ENCODE measurements at regions not wholly inside any gene's neighbourhood (a gene's known extent, or its start where the extent isn't known, plus 50 kb on each side); places are given as distances from the start of the nearest gene placed in this dataset.

- WGBS, 3 donors: 61 to 71% (median 69%) methylated on average over 2 of the region's 2 CpGs
- intact Hi-C loops (cut with DNase I): no loop called here
- DNase-seq (no peak), ATAC-seq (no peak)
- Histone ChIP-seq H3K4me3 (no peak overlapping the region), H3K27me3 (ENCODE audit: insufficient read depth in 3 of 3, low read length in 2 of 3) (no peaks in the 10 kb centered on the region), H3K9me3 (no peaks in the 10 kb centered on the region), H3K36me3 (ENCODE audit: insufficient read depth in 1 of 2, low read depth in 1 of 2) (no peaks in the 10 kb centered on the region), H3K27ac (no peak overlapping the region), H3K4me1 (no peaks in the 10 kb centered on the region)
- no peak for TF ChIP-seq CTCF (IDR thresholded peaks at IDR 0.05)
These were observed 154.9 kb upstream of the EPHA5 start for GRCh38 chr4:65825116-65825753.

GRCh38 chr4:65819192-65819591 is 148.9 kb upstream of the EPHA5 start:
- Histone ChIP-seq H3K27ac (no peak overlapping the region), H3K4me3 (no peak overlapping the region), H3K27me3 (ENCODE audit: insufficient read depth in 3 of 3, low read length in 2 of 3) (no peaks in the 10 kb centered on the region), H3K4me1 (no peaks in the 10 kb centered on the region), H3K36me3 (ENCODE audit: insufficient read depth in 1 of 2, low read depth in 1 of 2) (no peaks in the 10 kb centered on the region), H3K9me3 (no peaks in the 10 kb centered on the region)
- no peak for TF ChIP-seq CTCF (IDR thresholded peaks at IDR 0.05)
- WGBS, 3 donors: 96 to 100% (median 98%) methylated on average over 1 of the region's 1 CpG
- ATAC-seq (no peak), DNase-seq (no peak)
- intact Hi-C loops (cut with DNase I): no loop called here

GRCh38 chr4:65805936-65806335 is 135.6 kb upstream of the EPHA5 start:
- intact Hi-C loops (cut with DNase I): no loop called here

GRCh38 chr4:65799513-65799912 is 129.2 kb upstream of the EPHA5 start:
- Histone ChIP-seq H3K4me1 (no peaks in the 10 kb centered on the region), H3K9me3 (no peaks in the 10 kb centered on the region), H3K4me3 (no peak overlapping the region), H3K27ac (no peak overlapping the region), H3K27me3 (ENCODE audit: insufficient read depth in 3 of 3, low read length in 2 of 3) (no peaks in the 10 kb centered on the region), H3K36me3 (ENCODE audit: insufficient read depth in 1 of 2, low read depth in 1 of 2) (no peaks in the 10 kb centered on the region)
- intact Hi-C loops (cut with DNase I): no loop called here
- WGBS, 3 donors: 84 to 89% (median 89%) methylated on average over 14 of the region's 14 CpGs
- TF ChIP-seq CTCF (IDR thresholded peaks at IDR 0.05): no peak
- DNase-seq (no peak), ATAC-seq (no peak)

More at GRCh38 chr4:65805936-65806335, 135.6 kb upstream of the EPHA5 start:
- no peak for DNase-seq
- H3K36me3 ChIP-seq (ENCODE audit: insufficient read depth in 1 of 2, low read depth in 1 of 2): no peaks in the 10 kb centered on the region
- ATAC-seq: no peak
- no peak for TF ChIP-seq CTCF (IDR thresholded peaks at IDR 0.05)
- H3K4me1 ChIP-seq: no peaks in the 10 kb centered on the region
- no peak overlapping the region for H3K27ac ChIP-seq
- no peaks in the 10 kb centered on the region for H3K9me3 ChIP-seq
- no peak overlapping the region for H3K4me3 ChIP-seq
- no peaks in the 10 kb centered on the region for H3K27me3 ChIP-seq (ENCODE audit: insufficient read depth in 3 of 3, low read length in 2 of 3)

GRCh38 chr4:65798498-65799127 is 128.3 kb upstream of the EPHA5 start:
- Histone ChIP-seq H3K27me3 (ENCODE audit: insufficient read depth in 3 of 3, low read length in 2 of 3) (no peaks in the 10 kb centered on the region), H3K4me3 (no peak overlapping the region), H3K4me1 (no peaks in the 10 kb centered on the region), H3K9me3 (no peaks in the 10 kb centered on the region), H3K36me3 (ENCODE audit: insufficient read depth in 1 of 2, low read depth in 1 of 2) (no peaks in the 10 kb centered on the region), H3K27ac (no peak overlapping the region)
- ATAC-seq: no peak
- WGBS, 3 donors: 74 to 81% (median 78%) methylated on average over 2 of the region's 2 CpGs
- intact Hi-C loops (cut with DNase I): no loop called here
- TF ChIP-seq CTCF (IDR thresholded peaks at IDR 0.05): no peak
- DNase-seq: no peak
